WTC11 (cell line): ENCODE measurements at regions not wholly inside any gene's neighbourhood (a gene's known extent, or its start where the extent isn't known, plus 50 kb on each side); places are given as distances from the start of the nearest gene placed in this dataset.

Experiments used
- ATAC-seq: fragments of 200-7000 bp; cut with Tn5 transposase; 2 replicates; pipeline ENCODE4 v1.10.0; 2021; ENCODE audit warnings: mild to moderate bottlenecking, moderate library complexity
- CTCF ChIA-PET: fragments of 300-600 bp; sonication (Branson Sonifier 250); formaldehyde crosslinking; loops from one replicate; lab custom pipeline; 2021; ENCODE audit warnings: antibody characterized with exemption; lab: Charles Lee
- POLR2A ChIA-PET: fragments of 350-600 bp; sonication (Branson Sonifier 250); formaldehyde crosslinking; loops from one replicate; lab custom pipeline; 2021; ENCODE audit warnings: antibody characterized with exemption; lab: Charles Lee
- DNase-seq: peaks from one replicate; pipeline ENCODE4 v3.0.0; 2021; ENCODE audit warnings: low spot score
- H3K27ac Mint-ChIP-seq: 2 replicates; pipeline ENCODE4 v1.8.0; 2021; ENCODE audit warnings: mixed read lengths
- H3K27me3 Mint-ChIP-seq: 2 replicates; pipeline ENCODE4 v1.8.0; 2021; ENCODE audit warnings: low read depth, mild to moderate bottlenecking, moderate library complexity, mixed read lengths
- H3K36me3 Mint-ChIP-seq: 2 replicates; pipeline ENCODE4 v1.8.0; 2021; ENCODE audit warnings: mixed read lengths
- H3K4me1 Mint-ChIP-seq: 2 replicates; pipeline ENCODE4 v1.8.0; 2022; ENCODE audit warnings: mixed read lengths
- H3K4me3 Mint-ChIP-seq: 2 replicates; pipeline ENCODE4 v1.8.0; 2021; ENCODE audit warnings: mild to moderate bottlenecking, moderate library complexity, mixed read lengths
- H3K9me3 Mint-ChIP-seq: 2 replicates; pipeline ENCODE4 v1.8.0; 2021; ENCODE audit warnings: mixed read lengths
- ATF1 ChIP-seq: sonication (generic); formaldehyde crosslinking; IDR thresholded peaks from 2 replicates; pipeline ENCODE4 v1.8.1; 2023; ENCODE audit warnings: mild to moderate bottlenecking, moderate library complexity, missing genetic modification reagents
- CBFB ChIP-seq: sonication (generic); formaldehyde crosslinking; IDR thresholded peaks from 2 replicates; pipeline ENCODE4 v1.8.1; 2022; ENCODE audit warnings: mild to moderate bottlenecking, low read depth, missing genetic modification reagents
- CREM ChIP-seq: sonication (generic); formaldehyde crosslinking; IDR thresholded peaks from 2 replicates; pipeline ENCODE4 v1.8.1; 2022; ENCODE audit warnings: mild to moderate bottlenecking, missing genetic modification reagents, moderate library complexity
- ELF4 ChIP-seq: sonication (generic); formaldehyde crosslinking; IDR thresholded peaks from 2 replicates; pipeline ENCODE4 v1.8.1; 2022; ENCODE audit warnings: low read depth, mild to moderate bottlenecking, moderate library complexity, missing genetic modification reagents
- FOXP1 ChIP-seq: sonication (generic); formaldehyde crosslinking; IDR thresholded peaks from 2 replicates; pipeline ENCODE4 v1.8.0; 2022; ENCODE audit warnings: missing genetic modification reagents, mild to moderate bottlenecking, moderate library complexity, borderline replicate concordance
- GTF2I ChIP-seq: fragments of 250-450 bp; sonication (Bioruptor Pico); conservative IDR thresholded peaks from 2 replicates; pipeline ENCODE4 v1.4.0; 2021; ENCODE audit warnings: mild to moderate bottlenecking
- KAT7 ChIP-seq: sonication (generic); formaldehyde crosslinking; IDR thresholded peaks from 2 replicates; pipeline ENCODE4 v1.8.1; 2023; ENCODE audit warnings: missing genetic modification reagents, mild to moderate bottlenecking, borderline replicate concordance
- NR1H2 ChIP-seq: sonication (generic); formaldehyde crosslinking; IDR thresholded peaks from 2 replicates; pipeline ENCODE4 v1.9.0; 2021; ENCODE audit warnings: mild to moderate bottlenecking, moderate library complexity, missing genetic modification reagents
- OVOL2 ChIP-seq: fragments of 250-450 bp; sonication (Bioruptor Pico); IDR thresholded peaks from 2 replicates; pipeline ENCODE4 v1.9.0; 2021; ENCODE audit warnings: mild to moderate bottlenecking, borderline replicate concordance
- SMAD4 ChIP-seq: sonication (generic); formaldehyde crosslinking; IDR thresholded peaks from 2 replicates; pipeline ENCODE4 v1.8.0; 2022; ENCODE audit warnings: mild to moderate bottlenecking, missing genetic modification reagents
- SOX15 ChIP-seq: fragments of 250-450 bp; sonication (Bioruptor Pico); IDR thresholded peaks from 2 replicates; pipeline ENCODE4 v1.9.0; 2021; ENCODE audit warnings: mild to moderate bottlenecking
- SP1 ChIP-seq: sonication (generic); formaldehyde crosslinking; conservative IDR thresholded peaks from 2 replicates; pipeline ENCODE4 v1.8.1; 2022; ENCODE audit warnings: missing genetic modification reagents
- ZNF138 ChIP-seq: sonication (generic); formaldehyde crosslinking; conservative IDR thresholded peaks from 2 replicates; pipeline ENCODE4 v1.8.1; 2022; ENCODE audit warnings: mild to moderate bottlenecking, moderate library complexity, missing genetic modification reagents
- ZNF263 ChIP-seq: sonication (generic); formaldehyde crosslinking; IDR thresholded peaks from 2 replicates; pipeline ENCODE4 v1.8.1; 2022; ENCODE audit warnings: low read depth, mild to moderate bottlenecking, moderate library complexity, missing genetic modification reagents
- ZNF396 ChIP-seq: fragments of 250-450 bp; sonication (Bioruptor Pico); IDR thresholded peaks from 2 replicates; pipeline ENCODE4 v1.8.0; 2021; ENCODE audit warnings: mild to moderate bottlenecking, moderate library complexity, borderline replicate concordance
- ZNF423 ChIP-seq: fragments of 250-450 bp; sonication (Bioruptor Pico); IDR thresholded peaks from 2 replicates; pipeline ENCODE4 v2.1.2; 2022; ENCODE audit warnings: mild to moderate bottlenecking, moderate library complexity
- TF ChIP-seq, protein P1 (sequence below): sonication (generic); formaldehyde crosslinking; conservative IDR thresholded peaks from 2 replicates; pipeline ENCODE4 v1.8.1; 2023; ENCODE audit warnings: mild to moderate bottlenecking, low read depth, missing genetic modification reagents, moderate library complexity
- TF ChIP-seq, protein P2 (sequence below): sonication (generic); formaldehyde crosslinking; IDR thresholded peaks from 2 replicates; pipeline ENCODE4 v1.8.0; 2023; ENCODE audit warnings: missing genetic modification reagents, mild to moderate bottlenecking, borderline replicate concordance
- TF ChIP-seq, protein P3 (sequence below): fragments of 250-450 bp; sonication (Bioruptor Pico); IDR thresholded peaks from 2 replicates; pipeline ENCODE4 v2.1.2; 2022; ENCODE audit warnings: mild to moderate bottlenecking, moderate library complexity
- TF ChIP-seq, protein P4 (sequence below): sonication (generic); formaldehyde crosslinking; IDR thresholded peaks from 2 replicates; pipeline ENCODE4 v1.8.1; 2023; ENCODE audit warnings: mild to moderate bottlenecking, missing genetic modification reagents, moderate library complexity
- TF ChIP-seq, protein P5 (sequence below): fragments of 250-450 bp; sonication (Bioruptor Pico); IDR thresholded peaks from 2 replicates; pipeline ENCODE4 v1.8.0; 2021; ENCODE audit warnings: mild to moderate bottlenecking
- TF ChIP-seq, protein P6 (sequence below): sonication (generic); formaldehyde crosslinking; IDR thresholded peaks from 2 replicates; pipeline ENCODE4 v1.8.0; 2022; ENCODE audit warnings: mild to moderate bottlenecking, missing genetic modification reagents

DNA sequence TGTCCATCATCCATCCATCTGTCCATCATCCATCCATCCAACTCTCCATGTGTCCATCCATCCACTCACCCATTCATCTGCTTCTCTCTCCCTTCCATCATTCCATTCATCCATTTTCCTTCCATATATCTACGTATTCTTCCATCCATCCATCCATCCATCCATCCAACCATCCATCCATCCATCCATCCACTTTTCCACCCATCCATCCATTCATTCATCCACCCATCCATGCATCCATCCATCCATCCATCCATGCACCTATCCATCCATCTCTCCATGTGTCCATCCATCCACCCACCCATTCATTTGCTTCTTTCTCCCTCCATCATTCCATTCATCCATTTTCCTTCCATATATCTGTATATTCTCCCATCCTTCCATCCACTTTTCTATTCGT is 214.0 kb upstream of the RTL1 start:
- no peak for ATAC-seq
- Mint-ChIP-seq H3K4me3 (no peak overlapping the region), H3K9me3 (no peaks in the 10 kb centered on the region), H3K27me3 (peaks cover 7% of the 10 kb centered on the region; the same call in 1 of the 2 replicates), H3K27ac (no peak overlapping the region), H3K36me3 (no peaks in the 10 kb centered on the region), H3K4me1 (peaks cover 24% of the 10 kb centered on the region)
- no peak for TF ChIP-seq ZNF423 (CRISPR knock-in tag)
- TF ChIP-seq, protein P1, sequence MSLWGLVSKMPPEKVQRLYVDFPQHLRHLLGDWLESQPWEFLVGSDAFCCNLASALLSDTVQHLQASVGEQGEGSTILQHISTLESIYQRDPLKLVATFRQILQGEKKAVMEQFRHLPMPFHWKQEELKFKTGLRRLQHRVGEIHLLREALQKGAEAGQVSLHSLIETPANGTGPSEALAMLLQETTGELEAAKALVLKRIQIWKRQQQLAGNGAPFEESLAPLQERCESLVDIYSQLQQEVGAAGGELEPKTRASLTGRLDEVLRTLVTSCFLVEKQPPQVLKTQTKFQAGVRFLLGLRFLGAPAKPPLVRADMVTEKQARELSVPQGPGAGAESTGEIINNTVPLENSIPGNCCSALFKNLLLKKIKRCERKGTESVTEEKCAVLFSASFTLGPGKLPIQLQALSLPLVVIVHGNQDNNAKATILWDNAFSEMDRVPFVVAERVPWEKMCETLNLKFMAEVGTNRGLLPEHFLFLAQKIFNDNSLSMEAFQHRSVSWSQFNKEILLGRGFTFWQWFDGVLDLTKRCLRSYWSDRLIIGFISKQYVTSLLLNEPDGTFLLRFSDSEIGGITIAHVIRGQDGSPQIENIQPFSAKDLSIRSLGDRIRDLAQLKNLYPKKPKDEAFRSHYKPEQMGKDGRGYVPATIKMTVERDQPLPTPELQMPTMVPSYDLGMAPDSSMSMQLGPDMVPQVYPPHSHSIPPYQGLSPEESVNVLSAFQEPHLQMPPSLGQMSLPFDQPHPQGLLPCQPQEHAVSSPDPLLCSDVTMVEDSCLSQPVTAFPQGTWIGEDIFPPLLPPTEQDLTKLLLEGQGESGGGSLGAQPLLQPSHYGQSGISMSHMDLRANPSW (CRISPR knock-in tag), result no peak
- POLR2A ChIA-PET, result no interaction called here
- CTCF ChIA-PET, result no interaction called here
- DNase-seq, result no peak

DNA sequence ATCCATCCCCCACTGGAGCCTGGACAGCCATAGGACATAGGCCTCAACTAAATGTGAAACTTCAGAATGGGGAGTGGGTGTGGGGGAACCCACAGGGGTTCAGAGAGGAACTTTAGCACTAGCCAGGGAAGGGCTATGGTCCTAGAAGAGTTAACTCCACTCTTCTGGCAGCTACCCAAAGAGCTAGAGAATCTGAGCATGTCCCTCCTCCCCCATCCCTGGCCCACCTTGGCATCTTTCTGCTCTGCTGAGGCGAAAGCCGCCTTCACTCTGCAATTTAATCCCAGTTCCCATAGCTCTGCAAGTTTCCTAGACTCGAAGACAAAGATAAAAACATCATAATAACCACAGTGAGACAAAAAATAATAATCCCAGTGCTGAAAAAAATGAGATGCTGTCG is 214.7 kb upstream of the RTL1 start:
- Mint-ChIP-seq H3K27me3 (peaks cover 7% of the 10 kb centered on the region; the same call in 1 of the 2 replicates), H3K9me3 (no peaks in the 10 kb centered on the region), H3K36me3 (no peaks in the 10 kb centered on the region), H3K4me3 (no peak overlapping the region), H3K4me1 (peaks cover 24% of the 10 kb centered on the region), H3K27ac (no peak overlapping the region)
- TF ChIP-seq, protein P2, sequence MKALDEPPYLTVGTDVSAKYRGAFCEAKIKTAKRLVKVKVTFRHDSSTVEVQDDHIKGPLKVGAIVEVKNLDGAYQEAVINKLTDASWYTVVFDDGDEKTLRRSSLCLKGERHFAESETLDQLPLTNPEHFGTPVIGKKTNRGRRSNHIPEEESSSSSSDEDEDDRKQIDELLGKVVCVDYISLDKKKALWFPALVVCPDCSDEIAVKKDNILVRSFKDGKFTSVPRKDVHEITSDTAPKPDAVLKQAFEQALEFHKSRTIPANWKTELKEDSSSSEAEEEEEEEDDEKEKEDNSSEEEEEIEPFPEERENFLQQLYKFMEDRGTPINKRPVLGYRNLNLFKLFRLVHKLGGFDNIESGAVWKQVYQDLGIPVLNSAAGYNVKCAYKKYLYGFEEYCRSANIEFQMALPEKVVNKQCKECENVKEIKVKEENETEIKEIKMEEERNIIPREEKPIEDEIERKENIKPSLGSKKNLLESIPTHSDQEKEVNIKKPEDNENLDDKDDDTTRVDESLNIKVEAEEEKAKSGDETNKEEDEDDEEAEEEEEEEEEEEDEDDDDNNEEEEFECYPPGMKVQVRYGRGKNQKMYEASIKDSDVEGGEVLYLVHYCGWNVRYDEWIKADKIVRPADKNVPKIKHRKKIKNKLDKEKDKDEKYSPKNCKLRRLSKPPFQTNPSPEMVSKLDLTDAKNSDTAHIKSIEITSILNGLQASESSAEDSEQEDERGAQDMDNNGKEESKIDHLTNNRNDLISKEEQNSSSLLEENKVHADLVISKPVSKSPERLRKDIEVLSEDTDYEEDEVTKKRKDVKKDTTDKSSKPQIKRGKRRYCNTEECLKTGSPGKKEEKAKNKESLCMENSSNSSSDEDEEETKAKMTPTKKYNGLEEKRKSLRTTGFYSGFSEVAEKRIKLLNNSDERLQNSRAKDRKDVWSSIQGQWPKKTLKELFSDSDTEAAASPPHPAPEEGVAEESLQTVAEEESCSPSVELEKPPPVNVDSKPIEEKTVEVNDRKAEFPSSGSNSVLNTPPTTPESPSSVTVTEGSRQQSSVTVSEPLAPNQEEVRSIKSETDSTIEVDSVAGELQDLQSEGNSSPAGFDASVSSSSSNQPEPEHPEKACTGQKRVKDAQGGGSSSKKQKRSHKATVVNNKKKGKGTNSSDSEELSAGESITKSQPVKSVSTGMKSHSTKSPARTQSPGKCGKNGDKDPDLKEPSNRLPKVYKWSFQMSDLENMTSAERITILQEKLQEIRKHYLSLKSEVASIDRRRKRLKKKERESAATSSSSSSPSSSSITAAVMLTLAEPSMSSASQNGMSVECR (CRISPR knock-in tag), result no peak
- TF ChIP-seq ELF4 (no peak), NR1H2 (CRISPR knock-in tag) (no peak), ZNF263 (CRISPR knock-in tag) (no peak), GTF2I (CRISPR knock-in tag) (no peak), ZNF396 (CRISPR knock-in tag) (no peak), SP1 (CRISPR knock-in tag) (no peak), FOXP1 (CRISPR knock-in tag) (no peak), SOX15 (no peak), SMAD4 (CRISPR knock-in tag) (no peak), CREM (no peak), ATF1 (CRISPR knock-in tag) (no peak), KAT7 (CRISPR knock-in tag) (no peak), CBFB (no peak), OVOL2 (CRISPR knock-in tag) (no peak), ZNF138 (no peak)
- TF ChIP-seq, protein P3, sequence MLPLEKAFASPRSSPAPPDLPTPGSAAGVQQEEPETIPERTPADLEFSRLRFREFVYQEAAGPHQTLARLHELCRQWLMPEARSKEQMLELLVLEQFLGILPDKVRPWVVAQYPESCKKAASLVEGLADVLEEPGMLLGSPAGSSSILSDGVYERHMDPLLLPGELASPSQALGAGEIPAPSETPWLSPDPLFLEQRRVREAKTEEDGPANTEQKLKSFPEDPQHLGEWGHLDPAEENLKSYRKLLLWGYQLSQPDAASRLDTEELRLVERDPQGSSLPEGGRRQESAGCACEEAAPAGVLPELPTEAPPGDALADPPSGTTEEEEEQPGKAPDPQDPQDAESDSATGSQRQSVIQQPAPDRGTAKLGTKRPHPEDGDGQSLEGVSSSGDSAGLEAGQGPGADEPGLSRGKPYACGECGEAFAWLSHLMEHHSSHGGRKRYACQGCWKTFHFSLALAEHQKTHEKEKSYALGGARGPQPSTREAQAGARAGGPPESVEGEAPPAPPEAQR, result no peak
- TF ChIP-seq, protein P4, sequence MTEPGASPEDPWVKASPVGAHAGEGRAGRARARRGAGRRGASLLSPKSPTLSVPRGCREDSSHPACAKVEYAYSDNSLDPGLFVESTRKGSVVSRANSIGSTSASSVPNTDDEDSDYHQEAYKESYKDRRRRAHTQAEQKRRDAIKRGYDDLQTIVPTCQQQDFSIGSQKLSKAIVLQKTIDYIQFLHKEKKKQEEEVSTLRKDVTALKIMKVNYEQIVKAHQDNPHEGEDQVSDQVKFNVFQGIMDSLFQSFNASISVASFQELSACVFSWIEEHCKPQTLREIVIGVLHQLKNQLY (CRISPR knock-in tag), result no peak
- TF ChIP-seq, protein P5, sequence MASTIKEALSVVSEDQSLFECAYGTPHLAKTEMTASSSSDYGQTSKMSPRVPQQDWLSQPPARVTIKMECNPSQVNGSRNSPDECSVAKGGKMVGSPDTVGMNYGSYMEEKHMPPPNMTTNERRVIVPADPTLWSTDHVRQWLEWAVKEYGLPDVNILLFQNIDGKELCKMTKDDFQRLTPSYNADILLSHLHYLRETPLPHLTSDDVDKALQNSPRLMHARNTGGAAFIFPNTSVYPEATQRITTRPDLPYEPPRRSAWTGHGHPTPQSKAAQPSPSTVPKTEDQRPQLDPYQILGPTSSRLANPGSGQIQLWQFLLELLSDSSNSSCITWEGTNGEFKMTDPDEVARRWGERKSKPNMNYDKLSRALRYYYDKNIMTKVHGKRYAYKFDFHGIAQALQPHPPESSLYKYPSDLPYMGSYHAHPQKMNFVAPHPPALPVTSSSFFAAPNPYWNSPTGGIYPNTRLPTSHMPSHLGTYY (CRISPR knock-in tag), result no peak
- TF ChIP-seq, protein P6, sequence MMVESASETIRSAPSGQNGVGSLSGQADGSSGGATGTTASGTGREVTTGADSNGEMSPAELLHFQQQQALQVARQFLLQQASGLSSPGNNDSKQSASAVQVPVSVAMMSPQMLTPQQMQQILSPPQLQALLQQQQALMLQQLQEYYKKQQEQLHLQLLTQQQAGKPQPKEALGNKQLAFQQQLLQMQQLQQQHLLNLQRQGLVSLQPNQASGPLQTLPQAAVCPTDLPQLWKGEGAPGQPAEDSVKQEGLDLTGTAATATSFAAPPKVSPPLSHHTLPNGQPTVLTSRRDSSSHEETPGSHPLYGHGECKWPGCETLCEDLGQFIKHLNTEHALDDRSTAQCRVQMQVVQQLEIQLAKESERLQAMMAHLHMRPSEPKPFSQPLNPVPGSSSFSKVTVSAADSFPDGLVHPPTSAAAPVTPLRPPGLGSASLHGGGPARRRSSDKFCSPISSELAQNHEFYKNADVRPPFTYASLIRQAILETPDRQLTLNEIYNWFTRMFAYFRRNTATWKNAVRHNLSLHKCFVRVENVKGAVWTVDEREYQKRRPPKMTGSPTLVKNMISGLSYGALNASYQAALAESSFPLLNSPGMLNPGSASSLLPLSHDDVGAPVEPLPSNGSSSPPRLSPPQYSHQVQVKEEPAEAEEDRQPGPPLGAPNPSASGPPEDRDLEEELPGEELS (CRISPR knock-in tag), result no peak
- DNase-seq (no peak), ATAC-seq (no peak)
- CTCF ChIA-PET, result no interaction called here
- POLR2A ChIA-PET, result no interaction called here
